IMR-90 (cell line): ENCODE measurements at regions not wholly inside any gene's neighbourhood (a gene's known extent, or its start where the extent isn't known, plus 50 kb on each side); places are given as distances from the start of the nearest gene placed in this dataset.

Experiments used
- BHLHE40 ChIP-seq: fragments of 150-350 bp; IDR thresholded peaks from 2 replicates; pipeline ENCODE4 v1.6.1; 2016; ENCODE audit warnings: mild to moderate bottlenecking, low read depth, low read length
- CEBPB ChIP-seq: IDR thresholded peaks from 2 replicates; pipeline ENCODE4 v1.6.1; 2012; ENCODE audit warnings: low read depth, low read length, improper control_type of control experiment
- CTCF ChIP-seq: conservative IDR thresholded peaks from 2 replicates; pipeline ENCODE4 v1.5.1; 2012; ENCODE audit warnings: mild to moderate bottlenecking, low read depth, low read length, improper control_type of control experiment
- FOS ChIP-seq: fragments of 150-350 bp; IDR thresholded peaks from 2 replicates; pipeline ENCODE4 v1.6.1; 2016; ENCODE audit warnings: low read depth, low read length
- MAFK ChIP-seq: IDR thresholded peaks from 2 replicates; pipeline ENCODE4 v1.6.1; 2012; ENCODE audit warnings: low read depth, low read length, improper control_type of control experiment
- MAZ ChIP-seq: IDR thresholded peaks from 2 replicates; pipeline ENCODE4 v1.6.1; 2012; ENCODE audit warnings: low read depth, mild to moderate bottlenecking, low read length, improper control_type of control experiment, moderate library complexity, borderline replicate concordance
- MXI1 ChIP-seq: IDR thresholded peaks from 2 replicates; pipeline ENCODE4 v1.6.1; 2012; ENCODE audit warnings: low read depth, mild to moderate bottlenecking, low read length, moderate library complexity, borderline replicate concordance
- POLR2A ChIP-seq: IDR thresholded peaks from 2 replicates; pipeline ENCODE4 v1.6.1; 2012; ENCODE audit warnings: mild to moderate bottlenecking, low read depth, low read length
- RAD21 ChIP-seq: IDR thresholded peaks from 2 replicates; pipeline ENCODE4 v1.6.1; 2012; ENCODE audit warnings: low read length, improper control_type of control experiment
- SMC3 ChIP-seq: fragments of 150-350 bp; IDR thresholded peaks from 2 replicates; pipeline ENCODE4 v1.6.1; 2016; ENCODE audit warnings: low read depth, mild to moderate bottlenecking, antibody characterized with exemption, low read length, moderate library complexity
- USF2 ChIP-seq: fragments of 150-350 bp; IDR thresholded peaks from 2 replicates; pipeline ENCODE4 v1.6.1; 2017; ENCODE audit warnings: mild to moderate bottlenecking, antibody characterized with exemption, low read length, low read depth

- TF ChIP-seq CTCF (no peak), MAZ (no peak), MAFK (no peak), CEBPB (peak; percentile 23; the same call in 1 of the 2 replicates), POLR2A (no peak), MXI1 (no peak), FOS (no peak), USF2 (no peak), SMC3 (no peak), RAD21 (no peak), BHLHE40 (no peak)
Measured at GRCh38 chr2:196482119-196483065, 157.1 kb upstream of the CCDC150 start.
